ENCODE measurements at regions not wholly inside any gene's neighbourhood (a gene's known extent, or its start where the extent isn't known, plus 50 kb on each side); places are given as distances from the start of the nearest gene placed in this dataset.

- DNase-seq, result no peak
These were observed 176.8 kb upstream of the USP25 start for GRCh38 chr21:15552914-15553494.

GRCh38 chr21:15557925-15558324, 171.9 kb upstream of the USP25 start:
- no peak for DNase-seq

GRCh38 chr21:15558884-15559283, 170.9 kb upstream of the USP25 start:
- DNase-seq, result no peak

- no peak for DNase-seq
These were observed 170.1 kb upstream of the USP25 start for GRCh38 chr21:15559660-15560059.

- no peak for DNase-seq
These were observed 169.3 kb upstream of the USP25 start for GRCh38 chr21:15560383-15561056.

- no peak for DNase-seq
These were observed 167.0 kb upstream of the USP25 start for GRCh38 chr21:15562748-15563147.

GRCh38 chr21:15564907-15565306, 164.9 kb upstream of the USP25 start:
- no peak for DNase-seq

- no peak for DNase-seq
These were observed 163.1 kb upstream of the USP25 start for GRCh38 chr21:15566703-15567102.

GRCh38 chr21:15567191-15567590, 162.6 kb upstream of the USP25 start:
- no peak for DNase-seq

GRCh38 chr21:15568516-15568915, 161.3 kb upstream of the USP25 start:
- DNase-seq, result no peak

GRCh38 chr21:15586752-15587427, 142.9 kb upstream of the USP25 start:
- DNase-seq, result no peak

GRCh38 chr21:15592271-15592860, 137.4 kb upstream of the USP25 start:
- peak; percentile 57 for DNase-seq

- no peak for DNase-seq
These were observed 136.8 kb upstream of the USP25 start for GRCh38 chr21:15592957-15593356.

- no peak for DNase-seq
These were observed 128.4 kb upstream of the USP25 start for GRCh38 chr21:15601390-15601789.

- no peak for DNase-seq
These were observed 125.4 kb upstream of the USP25 start for GRCh38 chr21:15604413-15604812.

GRCh38 chr21:15614766-15615165, 115.0 kb upstream of the USP25 start:
- DNase-seq, result no peak

- DNase-seq, result no peak
These were observed 112.8 kb upstream of the USP25 start for GRCh38 chr21:15616864-15617574.

GRCh38 chr21:15617964-15618363, 111.8 kb upstream of the USP25 start:
- DNase-seq, result no peak

GRCh38 chr21:15620892-15621291, 108.9 kb upstream of the USP25 start:
- no peak for DNase-seq

GRCh38 chr21:15624646-15625045, 105.1 kb upstream of the USP25 start:
- no peak for DNase-seq

GRCh38 chr21:15625363-15625762, 104.4 kb upstream of the USP25 start:
- DNase-seq, result no peak

GRCh38 chr21:15626031-15626430, 103.8 kb upstream of the USP25 start:
- DNase-seq, result no peak

GRCh38 chr21:15627011-15627410, 102.8 kb upstream of the USP25 start:
- DNase-seq, result no peak
